Hematopoietic multipotent progenitor cell treated with erythropoietin and hydrocortisone succinate and interleukin-3 and kit ligand, for 8 days (in vitro differentiated cells): ENCODE measurements at regions not wholly inside any gene's neighbourhood (a gene's known extent, or its start where the extent isn't known, plus 50 kb on each side); places are given as distances from the start of the nearest gene placed in this dataset.
"Not testable (repeated sequence)": the region's sequence is repeated elsewhere in the genome, so short reads cannot be mapped to it uniquely, and the experiment has no call there.

Experiments used
- DNase-seq: peaks from one replicate; pipeline ENCODE4 v3.0.0-alpha.2; 2015

DNA sequence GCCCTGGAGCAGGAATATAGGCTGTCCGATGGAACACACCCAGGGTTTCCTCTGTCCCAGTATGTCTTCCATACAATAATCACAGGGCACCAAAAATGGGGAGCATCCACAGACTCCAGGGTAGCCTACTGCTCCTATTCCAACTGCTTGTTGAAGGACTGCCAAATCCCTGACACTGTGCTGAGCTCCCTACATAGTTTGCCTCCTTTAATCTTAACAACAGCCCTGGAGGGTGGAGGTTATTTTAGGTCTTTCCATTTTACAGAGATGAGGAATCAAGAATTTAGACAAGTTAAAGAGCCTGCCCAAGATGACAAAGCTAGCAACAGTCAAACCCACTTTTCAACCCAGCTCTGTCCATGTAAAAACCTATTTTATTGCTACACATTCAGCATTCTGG is 790.4 kb downstream of the DIAPH3 start:
- no peak for DNase-seq

DNA sequence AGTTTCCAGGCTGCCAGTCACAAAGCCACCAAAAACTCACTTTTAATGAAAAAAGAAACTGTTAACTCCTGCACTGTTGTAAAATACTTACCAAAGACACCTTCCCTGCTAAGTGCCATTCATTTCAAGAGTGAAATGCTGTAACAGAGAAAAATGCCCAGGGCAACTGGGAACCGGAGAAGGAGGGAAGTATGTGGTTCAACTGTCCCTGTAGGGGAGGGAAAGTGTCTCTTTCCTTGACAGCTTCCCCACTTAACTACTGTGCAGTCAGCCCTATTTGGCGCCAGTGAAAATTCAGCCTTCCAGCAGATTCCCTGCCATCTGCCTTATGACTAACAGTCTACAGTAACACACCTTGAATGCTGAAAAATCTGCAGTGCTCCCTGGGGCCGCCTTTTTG is 789.0 kb downstream of the DIAPH3 start:
- DNase-seq: no peak

DNA sequence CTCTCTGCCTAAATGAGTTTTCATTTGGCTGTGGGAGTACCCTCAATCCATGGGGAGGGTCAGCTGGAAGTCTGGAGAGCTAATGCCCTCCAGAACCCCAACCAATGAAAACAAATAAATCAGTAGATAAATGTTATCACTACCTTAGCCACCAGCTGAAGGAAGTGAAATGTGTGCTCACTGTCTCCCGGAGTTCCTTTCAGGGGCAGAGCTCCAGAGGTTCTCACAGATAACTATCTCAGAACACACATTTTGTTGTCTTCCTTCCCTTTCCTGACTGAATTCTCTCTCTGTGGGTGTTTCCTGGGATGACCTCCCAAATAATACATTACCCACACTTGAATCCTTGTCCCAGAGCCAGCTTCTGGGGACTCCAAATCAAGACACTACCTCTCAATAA is 779.6 kb downstream of the DIAPH3 start:
- DNase-seq: no peak

DNA sequence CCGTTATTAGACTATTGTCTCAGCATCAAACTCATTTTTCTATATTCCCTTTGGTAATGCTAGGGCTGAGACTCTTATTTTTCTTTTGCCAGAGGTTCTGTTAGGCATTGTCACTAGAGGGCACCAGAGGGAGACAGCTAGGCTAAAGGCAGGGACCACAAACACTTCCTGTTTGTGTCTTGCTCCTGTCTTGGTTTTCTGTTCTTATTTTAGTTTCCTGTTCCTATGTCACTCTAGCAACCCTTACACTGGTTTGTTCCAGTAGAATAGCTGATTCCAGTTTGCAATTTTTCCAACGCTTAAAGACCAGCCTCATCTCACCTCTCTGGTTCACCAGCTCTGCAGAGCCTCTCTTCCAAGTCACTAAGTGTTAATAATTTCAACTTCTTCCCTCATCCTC is 772.0 kb downstream of the DIAPH3 start:
- peak; percentile 82 for DNase-seq

DNA sequence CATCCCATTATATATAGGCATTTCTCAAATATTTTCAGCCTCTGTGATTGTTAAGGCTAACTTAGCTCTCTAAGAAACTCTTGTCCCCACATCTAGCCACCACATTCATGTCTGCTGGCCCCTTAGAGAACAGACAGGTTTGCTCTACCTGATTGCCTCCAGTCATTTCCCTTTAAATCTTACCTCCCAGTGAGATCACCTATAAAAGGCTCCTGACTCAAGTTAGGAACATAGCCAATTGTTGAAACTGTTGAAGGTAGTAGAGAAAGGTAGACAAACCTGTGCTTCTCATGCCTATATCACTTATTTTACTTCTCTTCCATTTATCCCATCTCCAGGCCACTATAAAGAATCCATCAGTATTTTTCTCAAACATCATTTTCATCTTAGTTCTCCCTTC is 771.4 kb downstream of the DIAPH3 start:
- no peak for DNase-seq

DNA sequence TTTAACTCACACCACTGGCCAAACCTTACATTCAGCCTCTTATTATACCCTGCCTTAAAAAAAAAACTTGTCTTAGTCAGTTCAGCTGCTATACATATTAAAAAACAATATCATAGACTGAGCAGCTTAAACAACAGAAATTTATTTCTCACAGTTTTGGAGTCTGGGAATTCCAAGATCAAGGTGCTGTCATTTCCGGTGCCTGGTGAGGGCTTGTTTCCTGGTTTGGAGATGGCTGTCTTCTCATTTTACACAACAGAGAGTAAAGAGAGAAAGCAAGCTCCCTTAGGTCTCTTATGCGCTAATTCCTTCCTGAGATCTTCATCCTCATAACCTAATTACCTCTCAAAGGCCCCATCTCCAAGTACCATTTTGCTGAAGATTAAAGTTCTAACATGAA is 769.2 kb downstream of the DIAPH3 start:
- DNase-seq: no peak

- DNase-seq: no peak
Measured at GRCh38 chr13:59398127-59398526, 765.6 kb downstream of the DIAPH3 start.

- no peak for DNase-seq
Measured at GRCh38 chr13:59398661-59399060, 765.1 kb downstream of the DIAPH3 start.

GRCh38 chr13:59399513-59399912 is 764.2 kb downstream of the DIAPH3 start:
- DNase-seq: no peak

- DNase-seq: no peak
Measured at GRCh38 chr13:59404331-59404730, 759.4 kb downstream of the DIAPH3 start.

GRCh38 chr13:59407251-59407650 is 756.5 kb downstream of the DIAPH3 start:
- DNase-seq: not testable (repeated sequence)

GRCh38 chr13:59408738-59409137 is 755.0 kb downstream of the DIAPH3 start:
- no peak for DNase-seq

GRCh38 chr13:59409211-59409610 is 754.5 kb downstream of the DIAPH3 start:
- DNase-seq: no peak

- DNase-seq: no peak
Measured at GRCh38 chr13:59409634-59410200, 754.0 kb downstream of the DIAPH3 start.

DNA sequence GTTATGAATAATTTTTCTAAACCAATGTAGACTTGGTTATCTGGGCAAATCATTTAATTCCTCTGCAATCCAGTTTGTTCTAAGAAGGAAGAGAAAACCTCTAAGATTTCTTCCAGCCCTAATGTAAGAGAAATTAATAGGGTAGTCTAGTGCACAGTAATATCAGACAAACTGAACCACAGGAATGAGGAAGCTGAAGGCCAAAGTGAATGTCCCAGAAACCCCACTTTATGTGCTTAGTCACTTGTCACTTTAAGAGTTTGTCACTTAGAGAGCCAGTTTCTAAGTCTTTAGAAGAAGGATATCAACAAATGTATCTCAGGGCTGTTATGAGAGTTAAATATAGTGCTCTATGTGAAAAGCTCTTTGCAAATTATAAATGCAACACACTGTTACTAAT is 750.6 kb downstream of the DIAPH3 start:
- DNase-seq: no peak

GRCh38 chr13:59414006-59414405 is 749.7 kb downstream of the DIAPH3 start:
- no peak for DNase-seq

GRCh38 chr13:59415498-59415897 is 748.2 kb downstream of the DIAPH3 start:
- no peak for DNase-seq

GRCh38 chr13:59416561-59416960 is 747.2 kb downstream of the DIAPH3 start:
- DNase-seq: no peak

DNA sequence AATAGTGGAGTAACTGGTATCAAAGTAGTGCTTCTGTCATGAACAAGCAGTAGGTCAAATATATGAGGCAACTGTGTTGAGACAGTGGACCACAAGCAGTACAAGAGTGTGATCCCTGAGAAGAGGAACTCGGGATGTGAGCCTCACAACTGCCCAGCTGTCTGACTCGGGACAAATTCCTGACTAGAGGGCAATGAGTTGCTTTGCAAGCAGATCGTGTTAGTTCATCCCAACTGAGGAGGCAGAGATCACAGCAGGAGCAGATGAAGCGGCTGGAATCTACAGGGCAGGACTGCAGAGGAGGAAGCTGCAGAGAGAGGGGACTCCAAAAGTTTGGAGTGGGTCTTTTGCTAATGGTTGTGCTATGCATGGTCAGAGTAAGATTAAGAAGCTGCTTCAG is 741.1 kb downstream of the DIAPH3 start:
- no peak for DNase-seq

DNA sequence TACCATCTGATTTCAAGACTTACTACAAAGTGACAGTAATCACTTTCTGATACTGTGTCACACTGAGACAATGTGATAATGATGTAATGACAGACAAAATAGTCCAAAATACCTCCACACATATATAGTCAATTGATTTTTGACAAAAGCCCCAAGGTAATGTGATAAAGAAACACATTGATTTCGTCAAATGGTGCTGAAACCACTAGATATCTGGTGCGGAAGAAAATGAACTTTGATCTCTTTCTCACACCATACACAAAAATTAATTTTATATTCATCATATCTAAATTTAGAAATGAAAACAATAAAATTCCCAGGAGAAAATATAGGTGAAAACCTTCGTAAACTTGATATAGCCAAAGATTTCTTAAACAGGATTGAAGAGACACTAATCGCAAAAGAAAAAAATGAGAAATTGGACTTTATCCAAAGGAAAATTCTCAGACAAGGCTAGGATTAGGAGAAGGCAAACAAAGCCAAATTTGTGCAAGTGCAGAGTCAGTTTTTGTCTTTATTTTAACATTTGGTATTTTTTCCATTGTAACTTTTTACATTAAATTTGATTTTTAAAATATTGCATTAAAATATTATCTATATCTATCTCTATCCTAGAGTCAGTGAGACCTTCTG is 739.9 kb downstream of the DIAPH3 start:
- no peak for DNase-seq

DNA sequence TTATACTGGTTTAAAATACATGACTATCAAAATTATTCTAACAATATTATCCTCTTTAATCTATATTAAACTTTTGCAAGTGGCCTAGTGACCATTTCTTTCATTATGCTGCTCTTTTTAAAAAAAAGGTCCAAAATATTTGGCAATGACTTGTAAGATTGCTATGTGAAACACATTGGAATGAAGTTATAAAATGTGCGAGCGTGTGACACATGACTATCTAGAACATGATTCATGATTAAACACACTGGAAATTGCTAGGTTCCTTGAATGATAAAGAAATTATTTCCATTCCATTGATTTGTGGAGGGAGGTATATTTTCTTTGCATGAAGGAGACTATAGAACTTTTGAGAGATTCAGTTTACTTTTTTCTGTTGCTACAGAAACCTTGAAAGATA is 739.1 kb downstream of the DIAPH3 start:
- DNase-seq: no peak

- no peak for DNase-seq
Measured at GRCh38 chr13:59425211-59425741, 738.5 kb downstream of the DIAPH3 start.

DNA sequence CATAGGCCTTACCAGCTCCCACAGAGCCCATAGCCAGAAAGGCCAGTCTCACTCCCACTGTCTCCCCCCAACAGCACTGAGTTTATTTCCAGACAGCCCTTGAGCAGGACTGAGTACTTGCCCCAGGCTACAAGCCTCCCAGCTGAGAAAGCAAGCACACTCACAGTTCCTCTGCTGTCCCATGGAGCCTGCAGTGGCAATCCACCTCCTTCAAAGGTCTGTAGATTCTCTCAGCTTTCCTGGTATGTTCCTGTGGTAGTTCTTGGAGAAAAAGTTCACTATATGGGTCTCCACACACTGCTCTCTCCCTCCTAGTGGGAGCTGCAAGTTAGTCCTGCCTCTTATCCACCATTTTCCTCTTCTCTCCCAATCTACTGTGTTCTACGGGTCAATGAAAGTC is 728.7 kb downstream of the DIAPH3 start:
- no peak for DNase-seq

GRCh38 chr13:59437544-59438301 is 726.0 kb downstream of the DIAPH3 start:
- no peak for DNase-seq
